ENCODE measurements at regions not wholly inside any gene's neighbourhood (a gene's known extent, or its start where the extent isn't known, plus 50 kb on each side); places are given as distances from the start of the nearest gene placed in this dataset.
"Not testable (repeated sequence)": the region's sequence is repeated elsewhere in the genome, so short reads cannot be mapped to it uniquely, and the experiment has no call there.

DNA sequence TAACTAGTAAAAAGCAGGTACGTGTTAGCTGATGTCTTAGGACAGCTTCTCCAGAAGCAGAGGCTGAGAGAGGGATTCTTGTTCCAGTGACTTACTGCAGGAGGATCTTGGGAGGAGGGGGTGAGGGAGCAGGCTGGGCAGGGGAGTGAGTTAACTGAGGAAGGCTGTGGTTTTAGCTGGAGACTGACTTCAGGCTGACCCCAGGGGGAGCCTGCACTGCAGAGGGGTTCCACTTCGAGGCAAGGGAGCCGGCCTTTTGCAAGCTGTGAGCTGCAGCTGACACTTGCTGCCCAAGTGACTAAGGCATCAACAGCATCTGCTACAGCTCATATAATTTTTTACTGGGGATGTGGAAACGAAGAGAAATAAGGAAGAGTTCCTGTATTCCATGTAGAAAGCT lies 50.4 kb upstream of the SOD1 start:
- no peak for DNase-seq (ENCODE audit: low read depth)

DNA sequence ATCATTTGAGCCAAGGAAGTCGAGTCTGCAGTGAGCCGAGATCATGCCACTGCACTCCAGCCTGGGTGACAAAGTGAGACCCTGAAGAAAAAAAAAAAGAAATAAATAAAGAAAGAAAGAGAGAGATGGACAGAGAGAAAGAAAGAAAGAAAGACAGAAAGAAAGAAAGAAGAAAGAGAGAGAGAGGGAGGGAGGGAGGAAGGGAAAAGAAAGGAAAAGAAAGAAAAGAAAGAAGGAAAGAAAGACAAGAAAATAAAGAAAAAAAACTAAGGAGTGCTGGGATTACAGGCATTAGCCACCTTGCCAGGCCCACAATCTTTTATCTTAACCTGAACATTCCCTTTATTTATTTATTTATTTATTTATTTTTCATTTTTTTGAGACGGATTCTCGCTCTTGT lies 51.7 kb upstream of the SOD1 start:
- no peak for DNase-seq (ENCODE audit: low read depth)

DNA sequence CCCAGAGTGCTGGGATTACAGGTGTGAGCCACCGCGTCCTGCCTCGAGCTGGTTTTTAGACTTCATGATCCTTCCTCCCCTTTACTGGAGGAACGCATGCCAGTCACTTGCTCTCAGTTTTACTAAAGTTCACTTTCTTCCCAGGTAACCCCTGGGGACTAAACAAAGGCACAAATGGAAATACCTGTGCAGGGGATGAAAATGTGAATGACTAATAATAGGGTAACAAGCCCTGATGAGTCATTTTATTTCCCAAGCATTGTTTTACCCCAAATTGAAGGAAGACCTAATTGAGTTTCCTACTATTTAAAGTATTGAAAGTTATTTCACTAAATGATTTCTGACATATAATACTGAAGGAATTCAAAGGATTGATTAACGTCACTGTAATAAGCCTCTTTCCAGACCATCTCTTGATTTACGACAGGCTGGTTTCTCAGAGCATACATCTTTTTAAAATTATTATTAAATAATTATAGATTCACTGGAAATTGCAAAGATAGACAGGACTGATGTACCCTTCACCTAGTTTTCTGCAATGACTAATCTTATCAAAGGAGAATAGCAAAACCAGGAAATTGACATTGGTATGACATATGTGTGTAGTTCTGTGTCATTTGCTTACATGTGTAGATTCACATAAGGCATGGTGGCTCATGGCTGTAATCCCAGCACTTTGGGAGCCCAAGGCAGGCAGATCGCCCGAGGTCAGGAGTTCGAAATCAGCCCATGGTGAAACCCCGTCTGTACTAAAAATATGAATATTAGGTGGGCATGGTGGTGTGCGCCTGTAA lies 53.2 kb upstream of the SOD1 start:
- no peak for DNase-seq (ENCODE audit: low read depth)

DNA sequence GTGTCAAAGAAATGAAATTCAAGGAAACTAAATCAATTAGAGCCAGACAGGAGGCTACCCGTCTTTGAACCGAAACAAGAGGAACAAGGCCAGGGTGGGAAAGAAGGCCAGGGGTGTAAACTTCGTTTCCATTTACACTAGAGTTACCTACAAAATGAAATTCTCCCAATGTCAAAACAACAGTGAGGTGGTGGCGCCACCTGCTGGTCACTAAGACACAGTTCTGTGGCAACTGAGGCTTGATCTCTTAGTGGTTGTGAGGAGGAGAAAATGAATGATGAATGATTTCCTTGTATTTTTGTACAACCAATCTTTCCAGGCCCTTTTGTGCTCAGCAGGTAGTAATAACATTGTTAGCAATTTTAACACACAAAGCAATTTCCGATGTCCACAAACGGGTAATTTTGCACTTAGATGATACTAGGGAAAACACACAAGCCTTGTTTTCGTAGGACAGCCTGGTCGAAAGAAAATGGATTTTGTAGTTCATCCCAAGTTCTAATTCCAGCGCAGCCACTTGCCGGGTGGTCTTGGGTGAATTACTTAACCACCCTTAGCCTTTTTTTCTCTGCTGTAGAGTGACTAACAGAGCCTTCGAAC lies 54.8 kb upstream of the SOD1 start:
- DNase-seq (ENCODE audit: low read depth) = peak; percentile 42

DNA sequence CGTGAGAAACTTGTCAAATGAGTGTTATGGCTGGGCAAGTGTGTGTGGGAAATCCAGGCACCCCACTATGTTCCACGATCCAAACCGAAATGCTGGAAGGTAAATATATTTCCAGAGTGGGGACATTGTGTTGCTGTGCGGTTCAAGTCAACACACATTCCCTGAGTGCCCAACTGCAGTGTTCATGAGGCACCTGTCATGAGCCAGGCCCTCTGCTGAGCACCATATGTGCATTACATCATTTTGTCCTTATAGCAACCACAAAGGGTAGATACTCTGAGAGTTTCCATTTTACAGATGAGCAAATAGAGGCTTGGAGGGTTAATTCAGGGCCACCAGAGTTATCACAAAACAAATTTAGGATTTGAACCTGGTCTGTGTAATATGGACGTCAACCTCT lies 59.9 kb upstream of the SOD1 start:
- no peak for DNase-seq (ENCODE audit: low read depth)

DNA sequence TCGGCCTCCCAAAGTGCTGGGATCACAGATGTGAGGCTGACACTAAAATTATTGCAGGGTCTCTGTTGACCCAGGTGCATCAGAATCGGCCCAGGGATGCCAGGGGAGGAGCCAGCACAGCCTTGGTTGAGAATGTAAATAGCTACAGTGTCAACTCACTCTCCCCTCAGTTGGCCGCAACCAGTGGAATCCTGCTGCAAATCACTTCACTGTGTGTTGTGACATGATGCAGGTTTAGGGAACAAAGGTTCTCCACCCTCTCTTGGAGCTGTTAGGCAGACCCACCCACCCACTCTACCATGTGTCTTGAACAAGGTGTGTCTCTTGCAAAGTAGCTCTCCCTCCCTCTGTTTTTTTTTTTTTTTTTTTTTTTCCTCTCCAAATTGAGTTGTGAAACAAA lies 60.5 kb upstream of the SOD1 start:
- DNase-seq (ENCODE audit: low read depth) = no peak

DNA sequence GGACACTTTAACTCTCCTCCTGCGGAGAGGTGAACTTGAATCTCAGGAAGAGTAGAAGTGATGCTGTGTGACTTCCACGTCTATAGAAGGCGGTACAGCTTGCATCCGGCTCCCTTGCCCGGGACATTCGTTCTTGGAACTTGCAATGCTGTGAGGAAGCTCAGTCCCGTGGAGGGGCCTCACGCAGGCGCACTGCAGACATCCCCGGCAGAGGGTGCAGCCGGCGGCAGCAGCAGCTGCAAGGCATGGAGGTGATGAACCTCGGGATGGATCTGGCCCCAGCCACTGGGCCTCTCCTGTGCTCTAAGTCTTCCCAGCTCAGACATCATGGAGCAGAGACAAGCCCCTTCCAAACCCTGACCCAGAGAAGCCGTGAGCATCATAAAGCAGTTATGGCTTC lies 61.8 kb upstream of the SOD1 start:
- no peak for DNase-seq (ENCODE audit: low read depth)

DNA sequence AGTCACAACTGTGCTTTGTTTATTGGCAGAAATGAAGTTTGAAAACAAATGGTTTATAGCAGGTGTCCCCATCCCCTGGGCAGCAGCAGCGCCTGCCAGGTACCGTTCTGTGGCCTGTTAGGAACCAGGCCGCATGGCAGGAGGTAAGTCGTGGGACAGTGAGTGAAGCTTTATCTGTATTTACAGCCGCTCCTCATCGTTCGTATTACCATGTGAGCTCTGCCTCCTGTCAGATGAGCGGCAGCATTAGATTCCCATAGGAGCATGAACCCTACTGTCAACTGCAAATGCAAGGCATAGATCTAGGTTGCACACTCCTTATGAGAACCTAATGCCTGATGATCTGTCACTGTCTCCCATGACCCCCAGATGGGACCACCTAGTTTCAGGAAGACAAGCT lies 63.4 kb upstream of the SOD1 start:
- no peak for DNase-seq (ENCODE audit: low read depth)

DNA sequence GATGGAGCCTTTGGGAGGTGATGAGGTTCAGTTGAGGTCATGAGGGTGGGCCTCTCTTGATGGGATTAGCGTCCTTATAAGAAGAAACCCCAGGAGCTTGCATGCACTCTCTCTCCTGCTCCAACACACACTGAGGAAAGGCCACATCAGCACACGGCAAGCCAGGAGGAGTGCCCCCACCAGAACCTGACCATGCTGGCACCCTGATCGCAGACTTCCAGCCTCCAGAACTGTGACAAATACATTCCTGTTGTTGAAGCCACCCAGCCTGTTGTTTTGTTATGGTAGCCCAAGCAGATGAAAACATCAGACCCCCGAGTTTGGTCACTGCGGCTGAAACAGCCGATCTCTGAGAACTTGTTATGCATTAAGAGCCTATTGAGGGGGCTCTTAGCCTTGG lies 64.8 kb upstream of the SOD1 start:
- no peak for DNase-seq (ENCODE audit: low read depth)

DNA sequence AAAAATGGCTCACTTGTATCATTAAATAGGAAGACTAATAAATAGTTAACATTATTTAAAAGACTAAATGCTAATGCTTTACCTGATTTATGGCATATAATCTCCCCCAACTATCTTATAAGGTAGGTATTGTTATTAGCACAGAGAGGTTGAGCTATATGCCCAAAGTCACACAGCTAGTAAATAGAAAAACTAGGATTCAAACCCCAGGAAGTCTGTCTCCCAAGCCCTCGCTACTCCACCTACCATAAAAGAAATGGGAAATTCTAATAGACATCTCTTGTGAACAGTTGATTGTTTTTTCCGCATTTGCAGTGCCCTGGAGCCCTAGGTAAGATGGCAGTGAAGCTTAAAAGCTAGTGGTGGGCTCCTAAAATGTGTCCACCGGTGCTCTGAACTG lies 65.2 kb upstream of the SOD1 start:
- DNase-seq (ENCODE audit: low read depth) = no peak

DNA sequence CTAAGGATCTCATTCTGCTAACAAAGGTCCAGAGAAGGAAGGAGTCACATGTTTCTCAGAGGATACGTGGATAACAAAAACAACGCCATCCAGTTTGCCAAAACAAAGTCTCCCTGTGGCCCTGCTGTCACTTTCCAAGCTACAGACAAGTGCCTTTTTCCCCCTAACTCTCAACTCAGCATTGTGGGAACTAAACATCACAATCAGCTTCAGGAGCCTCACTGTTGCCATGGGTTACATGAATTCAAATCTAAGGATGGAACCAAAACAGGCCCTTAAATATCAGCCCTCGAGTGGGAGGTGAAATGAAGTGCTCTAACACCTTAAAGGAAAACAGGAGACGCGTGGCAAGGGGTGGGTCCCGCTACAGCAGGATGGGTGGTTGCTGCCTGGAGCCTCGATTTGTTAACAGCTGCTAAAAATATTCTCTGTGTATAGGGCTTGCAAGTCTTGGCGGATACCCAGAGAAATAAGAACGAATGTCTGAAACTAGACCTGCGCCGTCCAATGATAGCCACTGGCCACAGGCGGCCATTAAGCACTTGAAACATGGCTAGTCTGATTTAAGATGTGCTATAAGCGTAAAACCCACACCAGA lies 66.4 kb upstream of the SOD1 start:
- no peak for DNase-seq (ENCODE audit: low read depth)

DNA sequence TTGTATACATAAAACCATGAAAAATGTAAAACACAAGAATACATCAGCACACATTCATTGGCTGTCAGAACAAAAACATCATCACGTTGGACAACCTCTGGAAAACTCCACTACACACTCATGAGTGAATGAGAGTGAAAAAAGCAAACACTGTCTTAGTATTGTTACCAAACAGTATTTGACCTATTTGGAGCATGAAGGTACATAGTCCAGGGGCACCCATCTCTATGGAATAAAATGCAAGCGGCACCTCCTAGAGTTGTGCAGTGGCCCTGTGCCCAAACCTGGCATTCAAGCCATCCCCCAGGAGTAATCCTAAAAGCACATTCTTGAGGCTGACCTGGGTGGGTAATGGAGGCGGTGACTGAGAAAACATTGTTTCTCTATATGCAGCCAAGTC lies 67.0 kb upstream of the SOD1 start:
- no peak for DNase-seq (ENCODE audit: low read depth)

DNA sequence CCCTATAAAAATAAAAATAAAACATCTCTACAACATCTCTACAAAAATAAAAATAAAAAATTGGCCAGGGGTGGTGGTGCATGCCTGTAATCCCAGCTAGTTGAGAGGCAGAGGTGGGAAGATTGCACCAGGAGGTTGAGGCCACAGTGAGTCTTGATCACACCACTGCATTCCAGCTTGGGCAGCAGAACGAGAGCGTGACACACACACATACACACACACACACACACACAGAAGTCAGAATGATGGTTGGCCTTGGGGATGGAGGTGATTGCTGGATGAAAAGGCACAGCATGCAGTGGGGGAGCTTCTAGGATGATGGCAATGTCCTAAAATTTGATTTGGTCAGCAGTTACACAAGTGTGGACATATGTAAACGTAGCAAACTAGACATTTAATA lies 69.7 kb upstream of the SOD1 start:
- DNase-seq (ENCODE audit: low read depth) = no peak

DNA sequence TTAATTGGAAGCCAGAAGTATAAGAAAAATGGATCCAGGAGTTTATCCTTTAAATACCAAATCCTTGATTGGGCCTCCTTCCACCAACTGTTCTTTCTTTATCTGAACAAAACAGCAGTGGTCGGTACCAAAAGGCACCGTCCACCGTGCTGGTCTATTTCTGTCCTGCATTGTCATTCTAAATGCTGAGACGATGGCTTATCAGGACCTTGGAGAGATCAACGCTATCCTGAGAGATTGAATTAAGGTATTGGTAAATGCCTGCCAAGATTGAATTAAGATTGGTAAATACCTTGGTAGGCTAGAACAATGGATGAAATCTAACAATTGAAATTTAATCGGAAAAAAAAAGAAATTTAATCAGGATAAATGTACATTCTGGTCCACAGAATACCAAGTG lies 73.4 kb upstream of the SOD1 start:
- DNase-seq (ENCODE audit: low read depth) = no peak

DNA sequence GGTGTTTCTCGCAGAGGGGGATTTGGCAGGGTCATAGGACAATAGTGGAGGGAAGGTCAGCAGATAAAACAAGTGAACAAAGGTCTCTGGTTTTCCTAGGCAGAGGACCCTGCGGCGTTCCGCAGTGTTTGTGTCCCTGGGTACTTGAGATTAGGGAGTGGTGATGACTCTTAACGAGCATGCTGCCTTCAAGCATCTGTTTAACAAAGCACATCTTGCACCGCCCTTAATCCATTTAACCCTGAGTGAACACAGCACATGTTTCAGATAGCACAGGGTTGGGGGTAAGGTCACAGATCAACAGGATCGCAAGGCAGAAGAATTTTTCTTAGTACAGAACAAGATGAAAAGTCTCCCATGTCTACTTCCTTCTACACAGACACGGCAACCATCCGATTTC lies 75.6 kb upstream of the SOD1 start:
- not testable (repeated sequence) for DNase-seq (ENCODE audit: low read depth)

DNA sequence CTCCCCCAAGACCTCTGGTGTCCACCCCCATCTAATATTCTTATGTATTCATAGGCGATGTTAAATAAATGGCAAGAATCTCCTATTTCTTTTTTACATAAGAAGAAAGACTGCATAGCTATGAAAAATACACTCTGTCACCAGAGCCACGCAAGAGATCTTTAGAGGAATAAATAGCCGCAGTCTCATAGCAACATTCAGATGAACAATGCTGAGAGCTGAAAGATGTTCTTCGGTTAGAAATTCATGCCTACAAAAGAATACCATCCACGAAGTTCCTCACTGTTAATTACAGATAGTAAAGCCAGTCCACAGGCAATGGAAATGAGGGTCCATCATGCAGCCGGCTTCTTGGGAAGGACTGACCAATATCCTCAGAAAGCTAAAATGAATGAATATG lies 76.0 kb upstream of the SOD1 start:
- no peak for DNase-seq (ENCODE audit: low read depth)

DNA sequence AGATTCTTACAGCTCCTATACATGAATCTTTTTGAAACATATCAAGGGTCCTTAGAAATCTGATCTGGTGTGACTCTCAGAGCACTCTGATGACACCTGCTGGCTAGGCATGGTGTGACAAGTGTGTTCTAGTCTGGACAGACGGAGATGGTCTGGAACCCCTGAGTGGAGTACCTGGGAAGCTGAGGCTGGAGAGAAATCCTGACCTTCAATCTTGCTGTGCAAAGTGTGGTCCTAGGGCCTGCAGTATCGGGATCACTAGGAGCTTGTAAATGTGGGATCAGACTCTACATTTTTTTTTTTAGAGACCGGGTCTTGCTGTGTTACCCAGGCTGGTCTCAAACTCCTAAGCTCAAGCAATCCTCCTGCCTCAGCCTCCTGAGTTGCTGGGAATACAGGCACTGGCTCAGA lies 78.6 kb upstream of the SOD1 start:
- peak; percentile 28 for DNase-seq (ENCODE audit: low read depth)

DNA sequence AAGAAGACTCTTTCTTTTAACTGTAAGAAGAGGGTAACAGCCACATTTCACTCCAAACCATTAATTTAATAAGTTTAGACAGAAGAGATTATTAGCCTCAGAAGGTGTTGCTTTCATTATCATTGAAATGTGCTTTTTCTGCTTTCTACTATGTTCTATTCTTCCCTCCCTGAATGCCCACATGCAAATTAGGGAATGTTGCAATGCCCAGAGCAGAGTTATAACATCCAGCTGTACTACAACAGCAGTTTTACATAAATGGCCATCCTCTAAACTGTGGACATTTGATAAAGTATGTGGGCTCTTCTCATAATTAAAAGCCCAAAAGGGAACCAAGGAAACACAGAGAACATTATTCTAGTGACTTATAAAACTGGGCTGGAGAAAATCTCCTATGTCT lies 82.2 kb upstream of the SOD1 start:
- DNase-seq (ENCODE audit: low read depth) = no peak

DNA sequence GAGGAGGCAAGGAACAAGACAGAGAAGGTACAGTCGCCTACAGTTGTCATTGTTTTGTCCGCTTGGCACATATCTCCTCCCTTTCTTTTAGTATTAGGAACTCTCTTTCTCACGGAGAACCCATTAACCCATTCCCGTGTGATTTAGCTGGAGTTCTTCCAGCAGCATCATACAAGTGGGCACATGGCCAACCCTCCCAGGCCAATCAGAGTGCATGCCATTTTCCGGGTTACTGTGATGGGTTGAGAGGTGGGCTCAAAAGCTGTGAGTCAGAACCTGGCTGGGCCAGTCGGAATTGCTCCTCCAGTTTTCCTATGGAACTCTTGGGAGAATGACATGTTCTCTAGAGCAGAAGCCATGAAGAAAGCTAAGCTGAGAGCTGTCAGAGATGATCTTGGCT lies 83.1 kb upstream of the SOD1 start:
- DNase-seq (ENCODE audit: low read depth) = no peak

DNA sequence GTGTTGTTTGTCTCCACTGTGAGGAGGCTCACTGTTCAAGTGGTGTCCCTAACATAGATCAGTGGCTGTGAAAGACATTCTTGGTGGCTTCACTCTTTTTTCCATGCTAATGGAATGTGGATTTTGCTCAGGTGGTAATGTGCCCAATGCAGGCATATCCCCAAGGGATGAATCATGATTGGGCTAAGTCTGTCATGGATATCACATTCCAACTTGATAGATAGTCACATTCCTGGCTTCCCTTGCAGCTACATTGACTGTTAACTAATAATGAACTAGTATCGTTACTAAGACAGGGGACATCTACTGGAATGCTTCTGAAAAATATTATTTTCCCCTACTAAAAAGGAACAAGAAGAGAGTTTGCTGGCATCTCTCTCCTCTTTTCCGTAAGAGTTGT lies 86.3 kb upstream of the SOD1 start:
- no peak for DNase-seq (ENCODE audit: low read depth)

DNA sequence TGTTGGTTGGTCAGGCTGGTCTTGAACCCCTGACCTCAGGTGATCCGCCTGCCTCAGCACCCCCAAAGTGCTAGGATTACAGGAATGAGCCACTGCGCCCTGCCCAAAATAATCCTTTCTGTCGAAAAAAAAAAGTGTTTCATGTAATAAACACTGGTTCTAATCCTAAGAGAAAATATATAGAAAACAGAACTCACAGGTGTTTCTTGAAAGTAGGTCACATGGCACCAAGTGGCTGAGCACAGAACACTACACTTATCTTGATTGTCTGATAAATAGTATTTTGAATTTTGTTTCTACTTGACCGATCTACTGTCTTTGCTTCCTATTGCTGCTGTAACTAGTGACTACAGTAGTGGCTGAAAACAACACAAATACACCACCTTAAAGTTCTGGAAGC lies 87.6 kb upstream of the SOD1 start:
- DNase-seq (ENCODE audit: low read depth) = no peak

DNA sequence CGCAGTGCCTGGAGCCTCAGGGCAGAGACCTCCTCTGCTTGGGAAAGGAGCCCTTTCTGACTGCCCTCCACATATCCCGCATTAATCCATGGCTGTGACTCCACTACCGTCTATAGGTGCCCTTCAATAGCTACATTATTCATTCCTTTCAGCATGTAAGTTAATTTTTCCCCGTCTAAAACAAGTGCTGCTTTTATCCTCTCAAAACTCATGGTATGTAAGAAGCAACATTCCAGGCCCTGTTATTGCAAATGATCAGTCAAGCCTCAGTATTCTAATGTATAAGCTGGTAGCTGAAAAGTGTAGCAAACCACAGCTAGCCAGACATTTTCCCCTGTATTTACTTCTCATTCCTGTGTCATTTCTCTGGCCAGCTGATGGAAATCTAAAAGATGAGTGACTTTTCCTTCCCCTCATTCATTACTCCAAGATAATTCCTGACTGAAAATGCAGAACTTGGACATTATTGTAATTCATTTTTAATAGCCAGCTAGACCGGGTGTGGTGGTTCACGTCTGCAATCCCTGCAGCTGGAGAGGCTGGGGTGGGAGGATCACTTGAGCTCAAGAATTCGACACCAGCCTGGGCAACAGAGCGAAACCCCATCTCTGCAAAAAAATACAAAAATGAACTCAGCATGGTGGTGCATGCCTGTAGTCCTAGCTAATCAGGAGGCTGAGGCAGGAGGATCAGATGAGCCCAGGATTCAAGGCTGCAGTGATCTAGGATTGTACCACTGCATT lies 88.5 kb upstream of the SOD1 start:
- no peak for DNase-seq (ENCODE audit: low read depth)

DNA sequence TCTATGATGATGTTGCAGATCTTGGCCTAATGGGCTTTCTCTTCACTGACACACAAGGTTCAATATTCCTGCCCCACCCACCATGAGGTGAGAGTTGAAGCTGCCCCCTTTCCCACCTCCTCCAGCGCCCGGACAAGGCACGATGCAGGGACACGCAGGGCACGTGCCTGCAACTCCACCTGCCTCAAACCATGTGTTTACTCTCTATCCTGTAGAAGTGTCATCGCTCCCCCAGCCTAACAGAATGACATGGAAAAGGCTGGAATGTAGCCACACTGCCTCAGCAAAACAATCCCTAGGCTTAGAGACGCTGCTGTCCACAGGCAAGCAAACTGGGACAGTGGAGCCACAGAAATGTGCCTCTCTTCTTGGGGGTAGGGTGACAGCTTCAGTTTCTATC lies 92.9 kb upstream of the SOD1 start:
- DNase-seq (ENCODE audit: low read depth) = no peak

Measured in HS-5 (cell line).